ENCODE measurements at regions not wholly inside any gene's neighbourhood (a gene's known extent, or its start where the extent isn't known, plus 50 kb on each side); places are given as distances from the start of the nearest gene placed in this dataset.

- no peaks in the 10 kb centered on the region for H3K27me3 Mint-ChIP-seq (ENCODE audit: low read depth)
- H3K27ac Mint-ChIP-seq = no peak overlapping the region
- H3K4me1 Mint-ChIP-seq = no peaks in the 10 kb centered on the region
- no peak overlapping the region for H3K4me3 Mint-ChIP-seq
- no peak for TF ChIP-seq CTCF (IDR thresholded peaks at IDR 0.05; ENCODE audit: unreplicated experiment in 3 of 3)
- peaks cover 21% of the 10 kb centered on the region for H3K9me3 Mint-ChIP-seq
- H3K36me3 Mint-ChIP-seq (ENCODE audit: low read depth) = peaks cover 23% of the 10 kb centered on the region
These were observed 68.0 kb upstream of the MAGED1 start for GRCh38 chrX:51825436-51825835.

GRCh38 chrX:51834076-51834475 is 59.3 kb upstream of the MAGED1 start:
- Mint-ChIP-seq H3K36me3 (ENCODE audit: low read depth) (peaks cover 13% of the 10 kb centered on the region), H3K9me3 (peaks cover 2% of the 10 kb centered on the region), H3K4me1 (peaks cover 10% of the 10 kb centered on the region), H3K27me3 (ENCODE audit: low read depth) (no peaks in the 10 kb centered on the region), H3K4me3 (no peak overlapping the region), H3K27ac (no peak overlapping the region)
- TF ChIP-seq CTCF (IDR thresholded peaks at IDR 0.05; ENCODE audit: unreplicated experiment in 3 of 3) = no peak

GRCh38 chrX:51836823-51837222 is 56.6 kb upstream of the MAGED1 start:
- Mint-ChIP-seq H3K4me1 (peaks cover 10% of the 10 kb centered on the region), H3K27me3 (ENCODE audit: low read depth) (no peaks in the 10 kb centered on the region), H3K4me3 (no peak overlapping the region), H3K36me3 (ENCODE audit: low read depth) (peaks cover 15% of the 10 kb centered on the region), H3K27ac (no peak overlapping the region), H3K9me3 (peaks cover 2% of the 10 kb centered on the region)
- no peak for TF ChIP-seq CTCF (IDR thresholded peaks at IDR 0.05; ENCODE audit: unreplicated experiment in 3 of 3)

GRCh38 chrX:51837451-51837850 is 56.0 kb upstream of the MAGED1 start:
- Mint-ChIP-seq H3K9me3 (peaks cover 8% of the 10 kb centered on the region), H3K4me1 (peaks cover 10% of the 10 kb centered on the region), H3K4me3 (no peak overlapping the region), H3K36me3 (ENCODE audit: low read depth) (peaks cover 16% of the 10 kb centered on the region), H3K27me3 (ENCODE audit: low read depth) (no peaks in the 10 kb centered on the region), H3K27ac (peak overlapping the region in 1 of 3 experiments; percentile 11)
- TF ChIP-seq CTCF (IDR thresholded peaks at IDR 0.05; ENCODE audit: unreplicated experiment in 3 of 3) = no peak

- H3K36me3 Mint-ChIP-seq (ENCODE audit: low read depth) = peaks cover 15% of the 10 kb centered on the region
These were observed 55.5 kb upstream of the MAGED1 start for GRCh38 chrX:51837921-51838320.

More at GRCh38 chrX:51837921-51838320, 55.5 kb upstream of the MAGED1 start:
- no peak for TF ChIP-seq CTCF (IDR thresholded peaks at IDR 0.05; ENCODE audit: unreplicated experiment in 3 of 3)
- H3K4me1 Mint-ChIP-seq = peaks cover 10% of the 10 kb centered on the region
- peaks cover 8% of the 10 kb centered on the region for H3K9me3 Mint-ChIP-seq
- peak overlapping the region in 2 of 3 experiments; percentile 5 to 11 for H3K27ac Mint-ChIP-seq
- H3K4me3 Mint-ChIP-seq = no peak overlapping the region
- no peaks in the 10 kb centered on the region for H3K27me3 Mint-ChIP-seq (ENCODE audit: low read depth)

Measured in nephron (organoid).